NT2/D1 (cell line): ENCODE measurements at regions not wholly inside any gene's neighbourhood (a gene's known extent, or its start where the extent isn't known, plus 50 kb on each side); places are given as distances from the start of the nearest gene placed in this dataset.
A peak's percentile ranks its signal among the peaks of the same experiment; 100 is the strongest.

ENCODE experiments used
- DNase-seq: peaks from one replicate; pipeline ENCODE4 v3.0.0-alpha.2; 2011; ENCODE audit warnings: low read depth, low spot score
- H3K27me3 ChIP-seq: 2 replicates; pipeline ENCODE4 v1.6.0; 2011; ENCODE audit warnings: mild to moderate bottlenecking; ENCODE audit not compliant: insufficient read length, insufficient read depth
- H3K36me3 ChIP-seq: 2 replicates; pipeline ENCODE4 v1.6.1; 2011; ENCODE audit warnings: mild to moderate bottlenecking, low read length, mixed read lengths; ENCODE audit not compliant: insufficient read depth, insufficient read length
- H3K4me1 ChIP-seq: 2 replicates; pipeline ENCODE4 v1.5.1; 2011; ENCODE audit not compliant: insufficient read depth, insufficient read length
- H3K4me3 ChIP-seq: 2 replicates; pipeline ENCODE4 v1.5.1; 2011; ENCODE audit warnings: low read depth; ENCODE audit not compliant: insufficient read length
- H3K9ac ChIP-seq: 2 replicates; pipeline ENCODE4 v1.6.0; 2011; ENCODE audit warnings: low read depth; ENCODE audit not compliant: insufficient read length
- H3K9me3 ChIP-seq: 2 replicates; pipeline ENCODE4 v1.5.1; 2011; ENCODE audit warnings: mild to moderate bottlenecking, low read length; ENCODE audit not compliant: insufficient read depth
- SUZ12 ChIP-seq: IDR thresholded peaks from 2 replicates; pipeline ENCODE4 v1.6.1; 2011; ENCODE audit not compliant: insufficient read length, insufficient read depth; ENCODE audit errors: extremely low read depth
- YY1 ChIP-seq: IDR thresholded peaks from 2 replicates; pipeline ENCODE4 v1.6.1; 2011; ENCODE audit not compliant: insufficient read length, insufficient read depth
- ZNF274 ChIP-seq: IDR thresholded peaks from 2 replicates; pipeline ENCODE4 v1.6.1; 2011; ENCODE audit warnings: mild to moderate bottlenecking, low read depth, low read length

DNA sequence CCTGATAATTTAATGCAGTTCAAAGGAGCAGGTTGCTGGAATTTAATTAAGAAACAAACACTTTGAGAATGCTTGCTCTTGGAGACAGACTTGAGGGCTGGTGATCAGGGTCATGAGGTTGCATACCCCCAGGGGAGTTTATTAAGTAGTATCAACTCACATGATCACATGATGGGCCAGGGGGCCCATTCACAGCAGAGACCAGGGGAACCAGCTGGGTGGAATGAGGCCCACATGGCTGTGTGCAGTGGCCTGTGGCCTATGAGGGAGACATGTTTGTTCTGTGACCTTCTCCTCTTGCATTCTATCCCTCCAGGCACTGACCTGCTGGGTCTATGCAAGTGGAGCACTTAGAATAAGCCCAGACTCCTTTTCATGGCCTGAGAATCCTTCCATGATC is 266.6 kb upstream of the PWP1 start:
- Histone ChIP-seq H3K9me3 (no peaks in the 10 kb centered on the region), H3K9ac (no peak overlapping the region), H3K36me3 (no peaks in the 10 kb centered on the region), H3K4me1 (peaks cover 3% of the 10 kb centered on the region), H3K27me3 (no peaks in the 10 kb centered on the region), H3K4me3 (no peak overlapping the region)
- TF ChIP-seq ZNF274 (no peak), YY1 (no peak), SUZ12 (no peak)
- no peak for DNase-seq

- Histone ChIP-seq H3K9ac (no peak overlapping the region), H3K36me3 (no peaks in the 10 kb centered on the region), H3K27me3 (no peaks in the 10 kb centered on the region), H3K4me3 (no peak overlapping the region), H3K9me3 (peaks cover 5% of the 10 kb centered on the region; the same call in 1 of the 2 replicates), H3K4me1 (peaks cover 16% of the 10 kb centered on the region)
- DNase-seq: no peak
- no peak for TF ChIP-seq SUZ12
- TF ChIP-seq YY1: no peak
- TF ChIP-seq ZNF274: no peak
These were observed 262.1 kb upstream of the PWP1 start for GRCh38 chr12:107423531-107423930.

GRCh38 chr12:107429006-107429705 is 256.4 kb upstream of the PWP1 start:
- Histone ChIP-seq H3K9me3 (peaks cover 5% of the 10 kb centered on the region; the same call in 1 of the 2 replicates), H3K4me3 (no peak overlapping the region), H3K27me3 (no peaks in the 10 kb centered on the region), H3K36me3 (no peaks in the 10 kb centered on the region), H3K4me1 (peaks cover 19% of the 10 kb centered on the region), H3K9ac (no peak overlapping the region)
- no peak for DNase-seq
- TF ChIP-seq ZNF274: no peak
- no peak for TF ChIP-seq SUZ12
- TF ChIP-seq YY1: no peak

- Histone ChIP-seq H3K9ac (no peak overlapping the region), H3K36me3 (no peaks in the 10 kb centered on the region), H3K4me3 (no peak overlapping the region), H3K4me1 (peaks cover 6% of the 10 kb centered on the region), H3K9me3 (peaks cover 3% of the 10 kb centered on the region; the same call in 1 of the 2 replicates), H3K27me3 (no peaks in the 10 kb centered on the region)
- no peak for DNase-seq
- no peak for TF ChIP-seq YY1
- no peak for TF ChIP-seq SUZ12
- TF ChIP-seq ZNF274: no peak
These were observed 253.7 kb upstream of the PWP1 start for GRCh38 chr12:107431942-107432341.

DNA sequence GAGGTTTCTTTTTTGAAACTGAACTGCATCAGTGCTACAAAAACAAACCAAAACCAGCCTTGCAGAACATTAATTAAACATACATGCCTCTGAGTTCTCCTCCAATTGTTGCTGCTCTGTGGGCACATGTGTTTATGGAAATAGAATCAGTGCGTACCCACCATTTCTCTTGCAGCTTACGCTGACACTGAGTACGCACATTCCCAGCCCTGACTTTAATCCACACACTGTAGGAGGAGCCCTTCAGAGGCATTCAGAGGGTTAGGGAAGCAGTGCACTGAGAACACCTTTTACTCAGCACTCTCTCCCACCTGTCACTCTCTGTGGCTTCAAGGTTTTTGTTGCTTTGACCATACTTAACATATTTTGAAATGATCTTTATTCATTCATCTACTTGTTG is 250.5 kb upstream of the PWP1 start:
- Histone ChIP-seq H3K4me3 (no peak overlapping the region), H3K9me3 (no peaks in the 10 kb centered on the region), H3K27me3 (no peaks in the 10 kb centered on the region), H3K36me3 (no peaks in the 10 kb centered on the region), H3K9ac (no peak overlapping the region), H3K4me1 (peaks cover 8% of the 10 kb centered on the region)
- no peak for TF ChIP-seq ZNF274
- TF ChIP-seq YY1: no peak
- TF ChIP-seq SUZ12: no peak
- DNase-seq: no peak

- Histone ChIP-seq H3K4me1 (peaks cover 8% of the 10 kb centered on the region), H3K9me3 (no peaks in the 10 kb centered on the region), H3K4me3 (no peak overlapping the region), H3K27me3 (no peaks in the 10 kb centered on the region), H3K9ac (no peak overlapping the region), H3K36me3 (no peaks in the 10 kb centered on the region)
- TF ChIP-seq YY1 (no peak), ZNF274 (no peak), SUZ12 (no peak)
- DNase-seq: no peak
These were observed 250.1 kb upstream of the PWP1 start for GRCh38 chr12:107435520-107435919.

DNA sequence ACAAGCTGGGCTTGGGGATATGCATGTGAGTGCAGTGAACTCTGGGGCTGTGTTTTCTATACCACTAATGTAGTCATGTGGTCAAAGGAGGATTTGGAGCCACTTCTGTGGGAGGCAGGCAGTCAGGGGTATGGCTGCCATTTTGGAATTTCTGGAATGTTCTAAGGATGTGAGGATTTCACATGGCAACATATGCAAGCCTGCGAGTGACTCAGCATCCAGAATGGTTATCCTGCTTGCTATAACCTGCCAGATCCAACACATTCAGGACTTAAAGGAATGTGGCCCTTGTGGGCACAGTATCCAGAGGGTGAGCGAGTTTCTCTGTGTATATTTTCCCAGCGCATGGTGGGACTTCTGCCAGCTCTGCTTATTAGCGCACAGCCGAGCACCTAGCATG is 249.2 kb upstream of the PWP1 start:
- peaks cover 8% of the 10 kb centered on the region for H3K4me1 ChIP-seq
- H3K4me3 ChIP-seq: no peak overlapping the region
- TF ChIP-seq ZNF274 (no peak), SUZ12 (no peak), YY1 (no peak)
- peak; percentile 51 for DNase-seq
- H3K9me3 ChIP-seq: no peaks in the 10 kb centered on the region
- H3K36me3 ChIP-seq: no peaks in the 10 kb centered on the region
- H3K27me3 ChIP-seq: no peaks in the 10 kb centered on the region
- no peak overlapping the region for H3K9ac ChIP-seq
